ENCODE measurements at regions not wholly inside any gene's neighbourhood (a gene's known extent, or its start where the extent isn't known, plus 50 kb on each side); places are given as distances from the start of the nearest gene placed in this dataset.

DNA sequence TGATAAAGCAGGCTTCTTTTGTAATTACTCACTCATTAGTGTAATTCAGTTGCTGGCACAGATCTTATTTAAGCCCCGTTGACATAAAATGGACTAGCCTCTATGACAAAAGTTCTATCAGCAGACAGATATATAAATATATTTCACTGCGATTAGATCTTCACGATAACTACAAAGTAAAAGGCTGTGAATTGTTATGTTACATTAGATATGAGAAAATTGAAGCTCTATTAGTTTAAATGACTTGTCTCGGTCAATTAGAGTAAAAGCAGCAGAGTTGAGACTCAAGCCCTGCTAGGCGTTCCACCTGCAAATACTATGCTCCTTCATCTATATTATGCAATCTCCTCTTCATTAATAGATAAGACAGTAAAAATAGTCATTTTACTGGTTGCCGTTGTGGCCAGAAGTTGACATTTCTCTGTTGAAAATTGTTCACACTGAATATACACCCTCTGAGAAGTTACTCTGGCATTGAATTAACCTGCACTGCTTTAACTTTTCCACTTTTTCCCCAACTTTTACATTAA, 136.7 kb downstream of the DKK1 start:
- Histone ChIP-seq H3K27me3 (ENCODE audit: control insufficient read depth in 4 of 4, insufficient read depth in 4 of 4, low read length in 3 of 4) (no peaks in the 10 kb centered on the region), H3K9ac (ENCODE audit: low read depth in 1 of 2, low read length in 2 of 2) (no peak overlapping the region), H3K27ac (ENCODE audit: low read depth in 1 of 2, low read length in 2 of 2) (no peak overlapping the region), H3K4me3 (ENCODE audit: low read depth in 1 of 3, low read length in 3 of 3) (no peak overlapping the region), H3K4me1 (ENCODE audit: control insufficient read depth in 4 of 4, insufficient read depth in 4 of 4, low read length in 3 of 4) (no peaks in the 10 kb centered on the region), H3K36me3 (ENCODE audit: control insufficient read depth in 4 of 4, insufficient read depth in 3 of 4, low read depth in 1 of 4, low read length in 3 of 4) (no peaks in the 10 kb centered on the region), H3K9me3 (ENCODE audit: control insufficient read depth in 4 of 4, low read length in 3 of 4) (no peaks in the 10 kb centered on the region)
- TF ChIP-seq ATF3 (IDR thresholded peaks at IDR 0.05) (no peak), FOXA2 (IDR thresholded peaks at IDR 0.05) (no peak), NR2F2 (IDR thresholded peaks at IDR 0.05) (no peak), RAD21 (IDR thresholded peaks at IDR 0.05) (no peak), HNF4A (conservative IDR thresholded peaks at IDR 0.05) (no peak), ZBTB33 (IDR thresholded peaks at IDR 0.05) (no peak), YY1 (IDR thresholded peaks at IDR 0.05) (no peak), MAX (IDR thresholded peaks at IDR 0.05) (no peak), RXRA (IDR thresholded peaks at IDR 0.05) (no peak), FOXA1 (IDR thresholded peaks at IDR 0.05) (no peak), HNF4G (IDR thresholded peaks at IDR 0.05) (no peak), GABPA (IDR thresholded peaks at IDR 0.05 in 1 of 2, conservative IDR thresholded peaks at IDR 0.05 in 1 of 2) (no peak), JUND (IDR thresholded peaks at IDR 0.05) (no peak)
- TF ChIP-seq, protein P1, sequence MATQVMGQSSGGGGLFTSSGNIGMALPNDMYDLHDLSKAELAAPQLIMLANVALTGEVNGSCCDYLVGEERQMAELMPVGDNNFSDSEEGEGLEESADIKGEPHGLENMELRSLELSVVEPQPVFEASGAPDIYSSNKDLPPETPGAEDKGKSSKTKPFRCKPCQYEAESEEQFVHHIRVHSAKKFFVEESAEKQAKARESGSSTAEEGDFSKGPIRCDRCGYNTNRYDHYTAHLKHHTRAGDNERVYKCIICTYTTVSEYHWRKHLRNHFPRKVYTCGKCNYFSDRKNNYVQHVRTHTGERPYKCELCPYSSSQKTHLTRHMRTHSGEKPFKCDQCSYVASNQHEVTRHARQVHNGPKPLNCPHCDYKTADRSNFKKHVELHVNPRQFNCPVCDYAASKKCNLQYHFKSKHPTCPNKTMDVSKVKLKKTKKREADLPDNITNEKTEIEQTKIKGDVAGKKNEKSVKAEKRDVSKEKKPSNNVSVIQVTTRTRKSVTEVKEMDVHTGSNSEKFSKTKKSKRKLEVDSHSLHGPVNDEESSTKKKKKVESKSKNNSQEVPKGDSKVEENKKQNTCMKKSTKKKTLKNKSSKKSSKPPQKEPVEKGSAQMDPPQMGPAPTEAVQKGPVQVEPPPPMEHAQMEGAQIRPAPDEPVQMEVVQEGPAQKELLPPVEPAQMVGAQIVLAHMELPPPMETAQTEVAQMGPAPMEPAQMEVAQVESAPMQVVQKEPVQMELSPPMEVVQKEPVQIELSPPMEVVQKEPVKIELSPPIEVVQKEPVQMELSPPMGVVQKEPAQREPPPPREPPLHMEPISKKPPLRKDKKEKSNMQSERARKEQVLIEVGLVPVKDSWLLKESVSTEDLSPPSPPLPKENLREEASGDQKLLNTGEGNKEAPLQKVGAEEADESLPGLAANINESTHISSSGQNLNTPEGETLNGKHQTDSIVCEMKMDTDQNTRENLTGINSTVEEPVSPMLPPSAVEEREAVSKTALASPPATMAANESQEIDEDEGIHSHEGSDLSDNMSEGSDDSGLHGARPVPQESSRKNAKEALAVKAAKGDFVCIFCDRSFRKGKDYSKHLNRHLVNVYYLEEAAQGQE (IDR thresholded peaks at IDR 0.05), result no peak
- DNase-seq (ENCODE audit: low spot score), result no peak
- WGBS, result 83% methylated on average over 6 of the region's 6 CpGs

GRCh38 chr10:52451817-52452216, 137.7 kb downstream of the DKK1 start:
- no peaks in the 10 kb centered on the region for H3K9me3 ChIP-seq (ENCODE audit: control insufficient read depth in 4 of 4, low read length in 3 of 4)
- H3K36me3 ChIP-seq (ENCODE audit: control insufficient read depth in 4 of 4, insufficient read depth in 3 of 4, low read depth in 1 of 4, low read length in 3 of 4), result no peaks in the 10 kb centered on the region
- TF ChIP-seq FOXA1 (IDR thresholded peaks at IDR 0.05), result no peak
- no peak for TF ChIP-seq EGR1 (IDR thresholded peaks at IDR 0.05; ENCODE audit: low read depth in 2 of 2)
- TF ChIP-seq MAX (IDR thresholded peaks at IDR 0.05), result no peak
- no peak overlapping the region for H3K9ac ChIP-seq (ENCODE audit: low read depth in 1 of 2, low read length in 2 of 2)
- no peaks in the 10 kb centered on the region for H3K27me3 ChIP-seq (ENCODE audit: control insufficient read depth in 4 of 4, insufficient read depth in 4 of 4, low read length in 3 of 4)
- no peak for DNase-seq (ENCODE audit: low spot score)
- H3K4me3 ChIP-seq (ENCODE audit: low read depth in 1 of 3, low read length in 3 of 3), result no peak overlapping the region
- H3K4me1 ChIP-seq (ENCODE audit: control insufficient read depth in 4 of 4, insufficient read depth in 4 of 4, low read length in 3 of 4), result no peaks in the 10 kb centered on the region
- no peak overlapping the region for H3K27ac ChIP-seq (ENCODE audit: low read depth in 1 of 2, low read length in 2 of 2)
